ENCODE measurements at regions not wholly inside any gene's neighbourhood (a gene's known extent, or its start where the extent isn't known, plus 50 kb on each side); places are given as distances from the start of the nearest gene placed in this dataset.

- Histone ChIP-seq H3K27me3 (ENCODE audit: control insufficient read depth in 3 of 3, insufficient read depth in 3 of 3, low read length in 3 of 3) (no peaks in the 10 kb centered on the region), H3K9ac (ENCODE audit: low read depth in 1 of 3, low read length in 3 of 3) (no peak overlapping the region), H3K36me3 (ENCODE audit: control insufficient read depth in 3 of 3, insufficient read depth in 3 of 3, low read length in 3 of 3) (no peaks in the 10 kb centered on the region), H3K4me3 (ENCODE audit: low read length in 3 of 3) (no peak overlapping the region), H3K9me3 (ENCODE audit: control insufficient read depth in 3 of 3, low read length in 3 of 3) (no peaks in the 10 kb centered on the region), H3K27ac (ENCODE audit: low read depth, low read length) (no peak overlapping the region), H3K4me1 (ENCODE audit: control insufficient read depth in 3 of 3, insufficient read depth in 3 of 3, low read length in 3 of 3) (no peaks in the 10 kb centered on the region)
These were observed 234.6 kb downstream of the TMEM114 start for GRCh38 chr16:8355675-8356074.

GRCh38 chr16:8346294-8346693 lies 244.0 kb downstream of the TMEM114 start:
- Histone ChIP-seq H3K9me3 (ENCODE audit: control insufficient read depth in 3 of 3, low read length in 3 of 3) (no peaks in the 10 kb centered on the region), H3K4me1 (ENCODE audit: control insufficient read depth in 3 of 3, insufficient read depth in 3 of 3, low read length in 3 of 3) (no peaks in the 10 kb centered on the region), H3K4me3 (ENCODE audit: low read length in 3 of 3) (no peak overlapping the region), H3K9ac (ENCODE audit: low read depth in 1 of 3, low read length in 3 of 3) (no peak overlapping the region), H3K27me3 (ENCODE audit: control insufficient read depth in 3 of 3, insufficient read depth in 3 of 3, low read length in 3 of 3) (no peaks in the 10 kb centered on the region), H3K27ac (ENCODE audit: low read depth, low read length) (no peak overlapping the region), H3K36me3 (ENCODE audit: control insufficient read depth in 3 of 3, insufficient read depth in 3 of 3, low read length in 3 of 3) (no peaks in the 10 kb centered on the region)

GRCh38 chr16:8342276-8342675 lies 248.0 kb downstream of the TMEM114 start:
- no peaks in the 10 kb centered on the region for H3K27me3 ChIP-seq (ENCODE audit: control insufficient read depth in 3 of 3, insufficient read depth in 3 of 3, low read length in 3 of 3)
- no peaks in the 10 kb centered on the region for H3K36me3 ChIP-seq (ENCODE audit: control insufficient read depth in 3 of 3, insufficient read depth in 3 of 3, low read length in 3 of 3)
- H3K9me3 ChIP-seq (ENCODE audit: control insufficient read depth in 3 of 3, low read length in 3 of 3) = peaks cover 0 to 6% (median 3%) of the 10 kb centered on the region in 3 donors
- no peak overlapping the region for H3K27ac ChIP-seq (ENCODE audit: low read depth, low read length)
- H3K4me1 ChIP-seq (ENCODE audit: control insufficient read depth in 3 of 3, insufficient read depth in 3 of 3, low read length in 3 of 3) = no peaks in the 10 kb centered on the region
- no peak overlapping the region for H3K9ac ChIP-seq (ENCODE audit: low read depth in 1 of 3, low read length in 3 of 3)
- no peak overlapping the region for H3K4me3 ChIP-seq (ENCODE audit: low read length in 3 of 3)

GRCh38 chr16:8330761-8331160 lies 259.6 kb downstream of the TMEM114 start:
- Histone ChIP-seq H3K9ac (ENCODE audit: low read depth in 1 of 3, low read length in 3 of 3) (no peak overlapping the region), H3K9me3 (ENCODE audit: control insufficient read depth in 3 of 3, low read length in 3 of 3) (peaks cover 0 to 2% (median 0%) of the 10 kb centered on the region in 3 donors), H3K27ac (ENCODE audit: low read depth, low read length) (no peak overlapping the region), H3K4me3 (ENCODE audit: low read length in 3 of 3) (no peak overlapping the region), H3K36me3 (ENCODE audit: control insufficient read depth in 3 of 3, insufficient read depth in 3 of 3, low read length in 3 of 3) (no peaks in the 10 kb centered on the region), H3K4me1 (ENCODE audit: control insufficient read depth in 3 of 3, insufficient read depth in 3 of 3, low read length in 3 of 3) (no peaks in the 10 kb centered on the region), H3K27me3 (ENCODE audit: control insufficient read depth in 3 of 3, insufficient read depth in 3 of 3, low read length in 3 of 3) (no peaks in the 10 kb centered on the region)

GRCh38 chr16:8326232-8326631 lies 264.1 kb downstream of the TMEM114 start:
- H3K9me3 ChIP-seq (ENCODE audit: control insufficient read depth in 3 of 3, low read length in 3 of 3) = peaks cover 0 to 4% (median 0%) of the 10 kb centered on the region in 3 donors
- H3K27me3 ChIP-seq (ENCODE audit: control insufficient read depth in 3 of 3, insufficient read depth in 3 of 3, low read length in 3 of 3) = no peaks in the 10 kb centered on the region
- no peak overlapping the region for H3K9ac ChIP-seq (ENCODE audit: low read depth in 1 of 3, low read length in 3 of 3)

GRCh38 chr16:8323153-8323552 lies 267.2 kb downstream of the TMEM114 start:
- no peak overlapping the region for H3K27ac ChIP-seq (ENCODE audit: low read depth, low read length)
- H3K4me3 ChIP-seq (ENCODE audit: low read length in 3 of 3) = no peak overlapping the region
- H3K4me1 ChIP-seq (ENCODE audit: control insufficient read depth in 3 of 3, insufficient read depth in 3 of 3, low read length in 3 of 3) = no peaks in the 10 kb centered on the region
- H3K27me3 ChIP-seq (ENCODE audit: control insufficient read depth in 3 of 3, insufficient read depth in 3 of 3, low read length in 3 of 3) = no peaks in the 10 kb centered on the region
- H3K9ac ChIP-seq (ENCODE audit: low read depth in 1 of 3, low read length in 3 of 3) = no peak overlapping the region
- no peaks in the 10 kb centered on the region for H3K36me3 ChIP-seq (ENCODE audit: control insufficient read depth in 3 of 3, insufficient read depth in 3 of 3, low read length in 3 of 3)
- H3K9me3 ChIP-seq (ENCODE audit: control insufficient read depth in 3 of 3, low read length in 3 of 3) = peaks cover 0 to 4% (median 0%) of the 10 kb centered on the region in 3 donors

More at GRCh38 chr16:8326232-8326631, 264.1 kb downstream of the TMEM114 start:
- Histone ChIP-seq H3K36me3 (ENCODE audit: control insufficient read depth in 3 of 3, insufficient read depth in 3 of 3, low read length in 3 of 3) (no peaks in the 10 kb centered on the region), H3K4me1 (ENCODE audit: control insufficient read depth in 3 of 3, insufficient read depth in 3 of 3, low read length in 3 of 3) (no peaks in the 10 kb centered on the region), H3K27ac (ENCODE audit: low read depth, low read length) (no peak overlapping the region), H3K4me3 (ENCODE audit: low read length in 3 of 3) (no peak overlapping the region)

- Histone ChIP-seq H3K4me1 (ENCODE audit: control insufficient read depth in 3 of 3, insufficient read depth in 3 of 3, low read length in 3 of 3) (no peaks in the 10 kb centered on the region), H3K36me3 (ENCODE audit: control insufficient read depth in 3 of 3, insufficient read depth in 3 of 3, low read length in 3 of 3) (no peaks in the 10 kb centered on the region), H3K27ac (ENCODE audit: low read depth, low read length) (no peak overlapping the region), H3K4me3 (ENCODE audit: low read length in 3 of 3) (no peak overlapping the region), H3K9me3 (ENCODE audit: control insufficient read depth in 3 of 3, low read length in 3 of 3) (peaks cover 0 to 2% (median 0%) of the 10 kb centered on the region in 3 donors), H3K27me3 (ENCODE audit: control insufficient read depth in 3 of 3, insufficient read depth in 3 of 3, low read length in 3 of 3) (no peaks in the 10 kb centered on the region), H3K9ac (ENCODE audit: low read depth in 1 of 3, low read length in 3 of 3) (no peak overlapping the region)
These were observed 270.2 kb downstream of the TMEM114 start for GRCh38 chr16:8320131-8320530.

GRCh38 chr16:8310816-8311215 lies 279.5 kb downstream of the TMEM114 start:
- no peaks in the 10 kb centered on the region for H3K4me1 ChIP-seq (ENCODE audit: control insufficient read depth in 3 of 3, insufficient read depth in 3 of 3, low read length in 3 of 3)
- H3K4me3 ChIP-seq (ENCODE audit: low read length in 3 of 3) = no peak overlapping the region
- H3K27ac ChIP-seq (ENCODE audit: low read depth, low read length) = no peak overlapping the region
- no peaks in the 10 kb centered on the region for H3K36me3 ChIP-seq (ENCODE audit: control insufficient read depth in 3 of 3, insufficient read depth in 3 of 3, low read length in 3 of 3)
- peaks cover 0 to 6% (median 5%) of the 10 kb centered on the region in 3 donors for H3K9me3 ChIP-seq (ENCODE audit: control insufficient read depth in 3 of 3, low read length in 3 of 3)
- no peaks in the 10 kb centered on the region for H3K27me3 ChIP-seq (ENCODE audit: control insufficient read depth in 3 of 3, insufficient read depth in 3 of 3, low read length in 3 of 3)
- H3K9ac ChIP-seq (ENCODE audit: low read depth in 1 of 3, low read length in 3 of 3) = no peak overlapping the region

GRCh38 chr16:8310323-8310722 lies 280.0 kb downstream of the TMEM114 start:
- Histone ChIP-seq H3K4me1 (ENCODE audit: control insufficient read depth in 3 of 3, insufficient read depth in 3 of 3, low read length in 3 of 3) (no peaks in the 10 kb centered on the region), H3K9ac (ENCODE audit: low read depth in 1 of 3, low read length in 3 of 3) (no peak overlapping the region), H3K27me3 (ENCODE audit: control insufficient read depth in 3 of 3, insufficient read depth in 3 of 3, low read length in 3 of 3) (no peaks in the 10 kb centered on the region), H3K27ac (ENCODE audit: low read depth, low read length) (no peak overlapping the region), H3K9me3 (ENCODE audit: control insufficient read depth in 3 of 3, low read length in 3 of 3) (peaks cover 0 to 6% (median 5%) of the 10 kb centered on the region in 3 donors), H3K36me3 (ENCODE audit: control insufficient read depth in 3 of 3, insufficient read depth in 3 of 3, low read length in 3 of 3) (no peaks in the 10 kb centered on the region), H3K4me3 (ENCODE audit: low read length in 3 of 3) (no peak overlapping the region)

- Histone ChIP-seq H3K9ac (ENCODE audit: low read depth in 1 of 3, low read length in 3 of 3) (no peak overlapping the region), H3K27me3 (ENCODE audit: control insufficient read depth in 3 of 3, insufficient read depth in 3 of 3, low read length in 3 of 3) (no peaks in the 10 kb centered on the region), H3K27ac (ENCODE audit: low read depth, low read length) (no peak overlapping the region), H3K4me3 (ENCODE audit: low read length in 3 of 3) (no peak overlapping the region), H3K9me3 (ENCODE audit: control insufficient read depth in 3 of 3, low read length in 3 of 3) (peaks cover 3 to 6% (median 4%) of the 10 kb centered on the region in 3 donors), H3K36me3 (ENCODE audit: control insufficient read depth in 3 of 3, insufficient read depth in 3 of 3, low read length in 3 of 3) (no peaks in the 10 kb centered on the region), H3K4me1 (ENCODE audit: control insufficient read depth in 3 of 3, insufficient read depth in 3 of 3, low read length in 3 of 3) (no peaks in the 10 kb centered on the region)
These were observed 285.1 kb downstream of the TMEM114 start for GRCh38 chr16:8305201-8305600.

- Histone ChIP-seq H3K27me3 (ENCODE audit: control insufficient read depth in 3 of 3, insufficient read depth in 3 of 3, low read length in 3 of 3) (no peaks in the 10 kb centered on the region), H3K9ac (ENCODE audit: low read depth in 1 of 3, low read length in 3 of 3) (no peak overlapping the region), H3K27ac (ENCODE audit: low read depth, low read length) (no peak overlapping the region), H3K9me3 (ENCODE audit: control insufficient read depth in 3 of 3, low read length in 3 of 3) (peaks cover 0 to 3% (median 0%) of the 10 kb centered on the region in 3 donors), H3K36me3 (ENCODE audit: control insufficient read depth in 3 of 3, insufficient read depth in 3 of 3, low read length in 3 of 3) (no peaks in the 10 kb centered on the region), H3K4me1 (ENCODE audit: control insufficient read depth in 3 of 3, insufficient read depth in 3 of 3, low read length in 3 of 3) (no peaks in the 10 kb centered on the region), H3K4me3 (ENCODE audit: low read length in 3 of 3) (no peak overlapping the region)
These were observed 290.7 kb downstream of the TMEM114 start for GRCh38 chr16:8299635-8300034.
